ENCODE measurements at regions not wholly inside any gene's neighbourhood (a gene's known extent, or its start where the extent isn't known, plus 50 kb on each side); places are given as distances from the start of the nearest gene placed in this dataset.

- TF ChIP-seq, protein P1, sequence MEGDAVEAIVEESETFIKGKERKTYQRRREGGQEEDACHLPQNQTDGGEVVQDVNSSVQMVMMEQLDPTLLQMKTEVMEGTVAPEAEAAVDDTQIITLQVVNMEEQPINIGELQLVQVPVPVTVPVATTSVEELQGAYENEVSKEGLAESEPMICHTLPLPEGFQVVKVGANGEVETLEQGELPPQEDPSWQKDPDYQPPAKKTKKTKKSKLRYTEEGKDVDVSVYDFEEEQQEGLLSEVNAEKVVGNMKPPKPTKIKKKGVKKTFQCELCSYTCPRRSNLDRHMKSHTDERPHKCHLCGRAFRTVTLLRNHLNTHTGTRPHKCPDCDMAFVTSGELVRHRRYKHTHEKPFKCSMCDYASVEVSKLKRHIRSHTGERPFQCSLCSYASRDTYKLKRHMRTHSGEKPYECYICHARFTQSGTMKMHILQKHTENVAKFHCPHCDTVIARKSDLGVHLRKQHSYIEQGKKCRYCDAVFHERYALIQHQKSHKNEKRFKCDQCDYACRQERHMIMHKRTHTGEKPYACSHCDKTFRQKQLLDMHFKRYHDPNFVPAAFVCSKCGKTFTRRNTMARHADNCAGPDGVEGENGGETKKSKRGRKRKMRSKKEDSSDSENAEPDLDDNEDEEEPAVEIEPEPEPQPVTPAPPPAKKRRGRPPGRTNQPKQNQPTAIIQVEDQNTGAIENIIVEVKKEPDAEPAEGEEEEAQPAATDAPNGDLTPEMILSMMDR (IDR thresholded peaks at IDR 0.05): no peak
- TF ChIP-seq POLR2A (IDR thresholded peaks at IDR 0.05): no peak
These were observed 268.7 kb downstream of the PTGER3 start for GRCh38 chr1:70778934-70779333.

All from thyroid gland (tissue), 4 donors.